Ishikawa (cell line): ENCODE measurements at regions not wholly inside any gene's neighbourhood (a gene's known extent, or its start where the extent isn't known, plus 50 kb on each side); places are given as distances from the start of the nearest gene placed in this dataset.

Source experiments
- EP300 ChIP-seq: IDR thresholded peaks from 2 replicates; pipeline ENCODE4 v1.6.1; 2012; ENCODE audit warnings: borderline replicate concordance
- REST ChIP-seq: IDR thresholded peaks from 2 replicates; pipeline ENCODE4 v1.6.1; 2012; ENCODE audit warnings: low read depth, mild to moderate bottlenecking
- TAF1 ChIP-seq: IDR thresholded peaks from 2 replicates; pipeline ENCODE4 v1.6.1; 2012; ENCODE audit warnings: low read depth, mild to moderate bottlenecking

GRCh38 chr22:27672721-27673418 is 128.7 kb downstream of the MN1 start:
- no peak for TF ChIP-seq TAF1
- TF ChIP-seq EP300, result no peak
- TF ChIP-seq REST, result no peak
